HUDEP-2 (cell line): ENCODE measurements at regions not wholly inside any gene's neighbourhood (a gene's known extent, or its start where the extent isn't known, plus 50 kb on each side); places are given as distances from the start of the nearest gene placed in this dataset.

Experiments
- DNase-seq, 76 experiments: peaks; one replicate each; lab custom pipeline; 2025; ENCODE audit not compliant: unreplicated experiment in 76 of 76; lab: John Stamatoyannopoulos, UW

DNA sequence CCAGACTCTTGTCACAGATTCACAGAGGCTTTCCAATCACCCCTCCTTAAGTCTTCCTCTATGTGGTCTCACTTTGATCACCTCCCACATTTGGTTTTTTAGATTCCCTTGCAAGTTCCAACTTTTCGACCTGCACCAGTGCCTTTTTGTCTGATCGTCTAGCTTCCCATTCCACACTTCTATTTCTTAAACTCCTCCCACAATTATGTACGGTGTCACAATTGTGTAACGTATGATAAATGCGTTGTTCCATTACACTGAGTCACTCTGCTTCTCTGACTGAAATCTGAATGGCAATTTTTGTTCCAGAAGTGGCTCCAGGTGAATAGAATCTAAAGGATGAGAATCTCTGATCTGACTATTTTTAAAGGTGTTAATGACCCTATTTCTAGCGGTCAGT, 320.1 kb downstream of the LMX1A start:
- no peak for DNase-seq

DNA sequence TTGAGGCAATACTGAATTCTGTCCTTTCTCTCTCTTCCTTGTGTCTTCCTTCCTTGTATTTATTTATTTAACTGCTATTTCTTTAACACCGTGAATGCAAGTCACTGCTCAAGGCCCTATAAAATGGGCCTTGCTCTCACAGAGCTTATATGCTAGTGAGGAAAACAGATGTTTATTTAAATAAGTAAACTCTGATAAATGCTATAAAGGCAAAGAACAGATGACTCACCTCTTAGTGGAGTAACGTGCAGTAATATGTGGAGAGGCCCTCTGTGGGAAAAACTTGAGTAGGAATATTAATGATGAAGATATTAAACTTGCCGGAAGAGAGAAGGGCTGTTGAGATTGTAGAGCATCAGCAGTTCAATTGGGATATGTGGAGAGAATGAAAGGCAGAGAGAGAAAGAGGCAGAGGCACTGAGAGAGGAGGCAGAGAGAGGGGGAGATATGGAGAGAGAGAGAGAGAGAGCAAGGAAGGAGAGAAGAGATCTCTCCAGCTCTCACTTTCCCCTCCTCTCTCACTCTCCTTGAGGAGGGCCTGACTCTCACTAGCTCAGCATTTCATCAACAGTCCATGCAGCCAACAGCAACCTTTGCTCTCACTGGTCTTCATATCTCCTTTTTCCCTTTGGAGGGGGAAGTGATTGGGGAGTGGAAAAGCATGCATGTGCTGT, 322.2 kb downstream of the LMX1A start:
- no peak for DNase-seq

DNA sequence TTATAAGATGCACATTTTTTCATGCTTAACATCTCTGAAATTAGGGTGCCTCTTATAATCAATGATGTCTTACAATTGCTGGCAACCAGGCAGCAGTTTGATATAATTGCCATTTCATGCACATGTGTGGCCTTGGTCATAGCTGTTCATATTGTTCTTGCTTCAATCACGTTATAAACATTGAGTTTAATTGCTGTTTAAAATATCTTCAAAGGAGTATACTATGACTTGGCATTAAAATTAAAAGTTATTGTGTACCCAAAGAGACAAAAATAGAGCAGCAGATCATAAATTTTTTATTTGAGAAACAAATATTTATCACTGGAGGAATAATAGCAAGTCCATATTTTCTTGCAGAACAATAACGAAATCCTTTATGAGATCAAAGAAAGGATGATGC, 325.5 kb downstream of the LMX1A start:
- no peak for DNase-seq

- DNase-seq: no peak
Observed at GRCh38 chr1:165025805-165026204, 330.7 kb downstream of the LMX1A start.

DNA sequence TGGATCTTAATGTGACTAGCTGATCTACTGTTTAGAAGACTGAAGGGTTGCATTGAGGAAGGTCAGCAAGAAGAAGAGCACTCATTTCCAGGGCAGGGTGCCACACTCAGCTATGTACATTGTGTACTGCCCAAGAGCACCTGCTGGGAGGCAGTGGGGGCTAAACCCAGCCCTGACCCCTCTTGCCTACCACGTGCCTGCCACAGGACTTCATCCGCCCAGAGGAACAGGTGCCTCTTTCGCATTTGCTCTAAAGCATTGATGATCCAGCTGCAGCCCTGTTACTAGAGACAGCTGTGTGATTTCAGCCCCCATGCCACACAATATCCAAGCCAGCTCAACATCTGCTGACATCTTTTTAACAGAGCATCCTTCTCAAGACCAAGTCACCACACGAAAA, 341.8 kb downstream of the LMX1A start:
- DNase-seq: no peak

DNA sequence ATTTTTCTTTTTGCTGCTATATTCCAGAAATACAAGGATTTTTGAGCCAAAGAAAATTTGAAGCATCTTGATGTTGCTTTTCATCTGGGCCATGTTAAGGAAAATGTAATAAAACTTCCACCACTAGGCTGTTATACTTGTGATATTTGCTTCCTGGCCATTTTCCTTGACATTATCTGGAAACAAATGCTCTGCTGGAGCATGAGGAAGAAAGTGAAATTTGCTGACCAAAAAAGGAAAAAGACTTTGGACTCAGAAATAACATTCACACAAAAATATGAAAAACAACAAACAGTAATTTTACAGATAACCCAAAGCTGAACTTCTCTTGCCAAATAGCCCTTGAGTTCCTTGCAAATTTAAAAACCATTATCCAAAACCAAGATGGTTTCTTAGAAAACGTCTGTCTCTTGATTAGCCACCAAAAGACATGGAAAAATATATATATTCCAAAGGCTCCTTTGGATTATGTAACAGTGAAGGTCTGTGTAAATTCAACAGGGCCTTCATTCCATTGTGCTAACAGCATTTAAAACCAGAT, 344.5 kb downstream of the LMX1A start:
- no peak for DNase-seq

- no peak for DNase-seq
Observed at GRCh38 chr1:165011186-165011585, 345.3 kb downstream of the LMX1A start.

GRCh38 chr1:165010418-165011070, 346.0 kb downstream of the LMX1A start:
- DNase-seq: no peak

GRCh38 chr1:165006831-165007230, 349.7 kb downstream of the LMX1A start:
- no peak for DNase-seq

DNA sequence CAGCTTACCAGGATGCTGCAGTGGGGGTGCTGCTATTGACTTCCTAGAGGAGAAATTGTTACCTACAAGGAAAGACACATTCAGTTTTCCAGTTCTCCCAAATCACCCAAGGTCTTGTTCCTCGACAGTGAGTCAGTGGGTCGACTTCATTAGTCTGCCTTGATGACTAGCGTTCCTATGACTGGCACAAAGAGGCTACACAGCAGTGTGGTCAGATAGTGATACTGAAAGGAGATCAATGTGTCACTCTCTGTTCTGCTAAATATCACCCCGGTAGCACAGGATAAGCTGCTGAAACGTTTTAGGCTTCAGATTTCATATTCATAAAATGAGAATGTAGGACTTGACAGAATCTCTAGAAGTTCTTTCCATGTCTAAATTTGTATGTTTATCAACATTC, 357.4 kb downstream of the LMX1A start:
- DNase-seq: no peak

GRCh38 chr1:164991763-164992314, 364.7 kb downstream of the LMX1A start:
- DNase-seq: no peak

DNA sequence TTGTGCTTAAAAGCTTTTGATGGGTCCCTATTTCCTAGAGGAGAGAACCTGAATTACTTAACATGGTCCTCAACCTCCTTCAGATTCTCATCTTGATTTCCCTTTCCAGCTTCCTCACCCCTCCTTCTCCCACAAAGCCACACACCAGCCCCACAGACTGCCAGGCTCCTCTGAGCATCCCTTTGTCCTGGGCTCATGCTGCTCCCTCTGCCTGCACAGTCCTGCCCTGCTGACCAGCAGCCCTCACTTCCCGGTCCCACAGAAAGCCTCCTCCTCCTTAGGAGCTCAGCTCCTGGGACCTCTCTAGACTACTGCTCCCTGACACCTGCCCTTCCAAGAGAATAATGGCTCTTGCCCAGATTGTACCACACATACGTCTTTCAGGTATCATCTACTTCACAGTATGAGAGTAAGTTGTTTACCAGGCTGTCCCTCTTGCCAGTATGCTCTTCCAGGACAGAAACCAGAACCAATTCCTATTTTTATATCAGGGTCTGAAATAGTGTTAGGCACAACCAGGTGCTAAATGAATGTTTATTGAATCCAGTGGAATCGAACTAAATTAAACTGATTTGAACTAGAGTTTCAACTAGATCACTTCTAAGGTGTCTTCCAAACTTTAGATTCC, 373.4 kb downstream of the LMX1A start:
- DNase-seq: no peak

DNA sequence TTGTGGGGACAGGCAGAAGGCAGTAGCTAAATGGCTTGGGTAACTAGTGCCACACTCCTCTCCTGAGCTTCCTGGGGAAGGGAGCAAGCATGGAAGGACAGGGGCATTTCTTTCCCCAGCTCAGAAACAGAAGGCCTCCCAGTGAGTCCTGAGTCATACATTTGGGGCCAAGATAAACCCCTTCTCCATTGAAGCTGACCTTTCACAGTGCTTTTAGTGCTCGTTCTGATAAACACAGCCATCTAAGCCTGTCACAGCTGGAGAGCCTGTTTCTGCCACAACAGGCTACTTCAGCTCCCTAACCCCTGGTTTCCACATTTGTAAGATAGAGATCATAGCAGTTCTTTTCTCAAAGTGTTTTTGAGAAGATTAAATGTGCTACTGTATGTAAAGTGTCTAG, 374.0 kb downstream of the LMX1A start:
- DNase-seq: no peak

GRCh38 chr1:164977561-164977960, 379.0 kb downstream of the LMX1A start:
- DNase-seq: no peak

DNA sequence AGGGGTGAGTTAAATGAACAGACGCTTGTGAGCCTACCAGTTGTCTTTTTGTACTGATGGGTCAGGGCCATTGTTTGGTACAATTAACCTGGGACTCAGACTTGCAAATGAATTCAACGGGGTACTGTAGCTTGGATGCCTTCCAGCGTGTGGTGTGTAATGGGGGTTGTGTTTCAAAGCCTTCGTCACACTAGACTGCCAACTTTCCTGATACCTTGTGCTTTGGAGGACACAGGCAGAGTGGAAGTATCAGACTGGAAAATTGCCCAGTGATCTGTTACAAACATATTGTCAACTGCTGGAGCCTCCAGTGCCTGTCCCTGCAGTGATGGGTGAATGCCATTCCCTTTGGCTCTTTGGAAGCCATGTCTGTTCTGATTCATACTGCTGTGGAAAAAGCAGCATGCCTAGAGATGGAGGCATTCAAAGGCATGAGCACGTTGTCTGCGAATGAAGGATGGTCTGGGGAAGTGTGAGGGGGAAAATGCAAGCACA, 384.5 kb downstream of the LMX1A start:
- DNase-seq: no peak

DNA sequence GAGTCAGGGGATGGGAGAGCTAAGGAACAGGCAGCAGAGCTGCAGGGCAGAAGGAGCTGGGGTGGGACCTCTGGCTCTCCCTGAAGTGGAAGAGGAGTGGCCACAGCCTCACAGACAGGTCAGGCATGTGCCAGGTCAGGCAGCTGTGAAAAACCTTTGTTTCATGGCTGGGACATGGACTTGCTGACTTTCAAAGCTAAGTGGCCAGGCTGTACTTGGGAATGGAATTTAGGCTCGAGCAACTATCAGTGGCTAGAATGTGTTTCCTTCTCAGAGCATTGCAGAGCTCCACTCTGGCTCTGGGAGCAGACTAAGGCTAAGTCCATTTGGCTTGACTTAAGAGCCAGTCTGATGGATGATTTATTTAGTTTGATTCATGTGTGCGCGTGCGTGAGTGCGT, 385.1 kb downstream of the LMX1A start:
- no peak for DNase-seq

- DNase-seq: no peak
Observed at GRCh38 chr1:164969253-164969652, 387.3 kb downstream of the LMX1A start.

DNA sequence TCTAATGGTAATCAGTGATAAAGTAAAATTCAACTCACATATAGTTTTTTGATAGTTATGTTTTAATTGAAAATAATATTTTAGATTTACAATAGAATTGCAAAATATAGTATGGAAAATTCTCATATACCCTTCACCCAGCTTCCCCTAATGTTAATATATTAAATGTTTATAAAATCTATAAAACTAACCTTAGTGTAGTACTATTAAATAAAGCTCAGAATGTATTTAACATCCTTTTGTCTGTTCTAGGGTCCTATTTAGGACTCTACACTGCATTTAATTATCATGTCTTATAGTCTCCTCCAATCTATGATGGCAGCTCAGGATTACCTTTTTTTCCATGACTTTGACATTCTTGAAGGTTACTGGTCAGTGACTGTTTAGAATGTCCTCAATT, 389.2 kb downstream of the LMX1A start:
- no peak for DNase-seq

DNA sequence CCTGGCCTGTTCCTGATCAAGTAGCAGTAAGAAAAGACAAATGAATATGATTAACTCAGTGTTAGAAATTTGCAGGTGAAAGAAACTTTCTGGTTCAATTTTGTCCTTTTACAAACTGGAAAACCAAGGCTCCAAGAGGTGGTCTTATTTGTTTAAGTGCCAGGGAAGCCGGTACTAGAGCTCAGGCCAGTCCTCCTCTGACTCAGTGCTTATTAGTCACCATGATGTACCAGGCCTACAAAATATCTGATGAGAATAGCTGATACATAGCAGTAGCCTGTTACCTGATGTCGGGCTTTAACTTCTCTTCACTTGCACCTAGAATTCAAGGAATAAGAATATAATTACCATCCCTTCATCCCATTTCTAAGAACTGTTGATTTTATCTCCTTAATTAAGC, 394.8 kb downstream of the LMX1A start:
- DNase-seq: no peak

GRCh38 chr1:164958982-164959768, 397.3 kb downstream of the LMX1A start:
- no peak for DNase-seq

GRCh38 chr1:164953815-164954214, 394.8 kb downstream of the PBX1 start:
- DNase-seq: no peak
